IMR-90 (cell line): ENCODE measurements at regions not wholly inside any gene's neighbourhood (a gene's known extent, or its start where the extent isn't known, plus 50 kb on each side); places are given as distances from the start of the nearest gene placed in this dataset.

Experiments
- ATAC-seq: fragments of 200-7000 bp; cut with Tn5 transposase; 2 replicates; pipeline ENCODE4 v1.9.1; 2020; ENCODE audit warnings: low read depth, mild to moderate bottlenecking, moderate library complexity
- BruUV-seq: library from RNA; stranded (reverse); fragments of 400-500 nt; replicated peaks from 2 replicates; lab custom pipeline; 2021; lab: Mats Ljungman, UMichigan
- CTCF ChIA-PET: fragments of 300-600 bp; formaldehyde crosslinking; extraction: SDS; loops from one replicate; lab custom pipeline; 2021; ENCODE audit warnings: antibody characterized with exemption; lab: Yijun Ruan, JAX
- POLR2A ChIA-PET: fragments of 300-600 bp; sonication (Branson Sonifier 250); formaldehyde crosslinking; loops from one replicate; lab custom pipeline; 2022; ENCODE audit warnings: antibody characterized with exemption; ENCODE audit not compliant: unreplicated experiment; lab: Charles Lee
- DNase-seq: peaks from one replicate; pipeline ENCODE4 v3.0.0; 2013
- H2AFZ ChIP-seq: replicated peaks from 2 replicates; pipeline ENCODE3; 2013; ENCODE audit warnings: low read length, mild to moderate bottlenecking; ENCODE audit not compliant: poor library complexity
- H2AK5ac ChIP-seq: 2 replicates; pipeline ENCODE4 v1.6.1; 2013; ENCODE audit warnings: low read depth, low read length, inconsistent platforms
- H2AK9ac ChIP-seq: replicated peaks from 2 replicates; pipeline ENCODE3; 2013; ENCODE audit warnings: mild to moderate bottlenecking, low read depth, low read length, moderate library complexity; ENCODE audit not compliant: poor library complexity
- H2BK120ac ChIP-seq: 2 replicates; pipeline ENCODE4 v1.6.1; 2013; ENCODE audit warnings: low read depth, low read length, inconsistent platforms
- H2BK15ac ChIP-seq: 3 replicates; pipeline ENCODE4 v1.6.1; 2013; ENCODE audit warnings: low read depth, low read length, inconsistent platforms
- H2BK20ac ChIP-seq: 2 replicates; pipeline ENCODE4 v1.6.1; 2013; ENCODE audit warnings: low read depth, mild to moderate bottlenecking, inconsistent platforms, low read length, moderate library complexity
- H2BK5ac ChIP-seq: 2 replicates; pipeline ENCODE4 v1.6.1; 2013; ENCODE audit warnings: mild to moderate bottlenecking, low read depth, low read length, inconsistent platforms; ENCODE audit not compliant: poor library complexity, severe bottlenecking
- H3K14ac ChIP-seq: replicated peaks from 2 replicates; pipeline ENCODE4 v1.6.1; 2013; ENCODE audit warnings: low read depth, low read length, inconsistent platforms
- H3K18ac ChIP-seq: 2 replicates; pipeline ENCODE4 v1.6.1; 2013; ENCODE audit warnings: low read depth, low read length, control low read depth
- H3K23ac ChIP-seq: 2 replicates; pipeline ENCODE4 v1.6.1; 2013; ENCODE audit warnings: low read depth, low read length, inconsistent platforms
- H3K27ac ChIP-seq: 2 replicates; pipeline ENCODE4 v1.5.1; 2013; ENCODE audit warnings: mild to moderate bottlenecking, control low read depth, low read length; ENCODE audit not compliant: insufficient read depth
- H3K27me3 ChIP-seq: 2 replicates; pipeline ENCODE4 v1.6.1; 2013; ENCODE audit warnings: low read length; ENCODE audit not compliant: control insufficient read depth, insufficient read depth
- H3K36me3 ChIP-seq: 2 replicates; pipeline ENCODE4 v1.6.1; 2013; ENCODE audit warnings: low read length, mixed read lengths; ENCODE audit not compliant: control insufficient read depth, insufficient read depth
- H3K4ac ChIP-seq: 2 replicates; pipeline ENCODE4 v1.6.1; 2013; ENCODE audit warnings: low read depth, low read length, inconsistent platforms
- H3K4me1 ChIP-seq: 2 replicates; pipeline ENCODE4 v1.6.1; 2013; ENCODE audit warnings: low read length, mixed read lengths; ENCODE audit not compliant: control insufficient read depth, insufficient read depth
- H3K4me2 ChIP-seq: 2 replicates; pipeline ENCODE4 v1.6.1; 2013; ENCODE audit warnings: low read depth, mild to moderate bottlenecking, control low read depth, low read length, moderate library complexity
- H3K4me3 ChIP-seq: 2 replicates; pipeline ENCODE4 v1.5.1; 2013; ENCODE audit warnings: low read depth, mild to moderate bottlenecking, control low read depth, low read length, moderate library complexity; ENCODE audit not compliant: insufficient read depth
- H3K56ac ChIP-seq: 2 replicates; pipeline ENCODE4 v1.6.1; 2013; ENCODE audit warnings: low read length, inconsistent platforms; ENCODE audit not compliant: insufficient read depth; ENCODE audit errors: extremely low read depth
- H3K79me1 ChIP-seq, 2 experiments: 2 replicates each; pipeline ENCODE4 v1.6.1; 2013; ENCODE audit warnings: low read length in 2 of 2, inconsistent platforms in 1 of 2, low read depth in 1 of 2
- H3K9ac ChIP-seq: 2 replicates; pipeline ENCODE4 v1.6.1; 2013; ENCODE audit warnings: low read depth, low read length, control low read depth
- H3K9me1 ChIP-seq: 2 replicates; pipeline ENCODE4 v1.6.1; 2013; ENCODE audit warnings: low read length, inconsistent platforms; ENCODE audit not compliant: insufficient read depth
- H3K9me3 ChIP-seq: 2 replicates; pipeline ENCODE4 v1.6.1; 2013; ENCODE audit warnings: low read length; ENCODE audit not compliant: control insufficient read depth, insufficient read depth
- H4K20me1 ChIP-seq: 2 replicates; pipeline ENCODE4 v1.6.1; 2013; ENCODE audit warnings: low read length, inconsistent platforms; ENCODE audit not compliant: insufficient read depth
- H4K5ac ChIP-seq: 2 replicates; pipeline ENCODE4 v1.6.1; 2013; ENCODE audit warnings: mild to moderate bottlenecking, low read depth, low read length, control low read depth
- H4K8ac ChIP-seq, 2 experiments: 2 replicates each; pipeline ENCODE4 v1.6.1; 2013; ENCODE audit warnings: low read depth in 2 of 2, low read length in 2 of 2, control low read depth in 1 of 2, inconsistent platforms in 1 of 2
- H4K91ac ChIP-seq: 2 replicates; pipeline ENCODE4 v1.6.1; 2013; ENCODE audit warnings: low read depth, low read length, inconsistent platforms; ENCODE audit not compliant: insufficient read depth
- BHLHE40 ChIP-seq: fragments of 150-350 bp; IDR thresholded peaks from 2 replicates; pipeline ENCODE4 v1.6.1; 2016; ENCODE audit warnings: mild to moderate bottlenecking, low read depth, low read length
- CHD1 ChIP-seq: IDR thresholded peaks from 2 replicates; pipeline ENCODE4 v1.6.1; 2012; ENCODE audit warnings: low read depth, low read length, improper control_type of control experiment
- CTCF ChIP-seq: conservative IDR thresholded peaks from 2 replicates; pipeline ENCODE4 v1.5.1; 2012; ENCODE audit warnings: mild to moderate bottlenecking, low read depth, low read length, improper control_type of control experiment
- FOS ChIP-seq: fragments of 150-350 bp; IDR thresholded peaks from 2 replicates; pipeline ENCODE4 v1.6.1; 2016; ENCODE audit warnings: low read depth, low read length
- MAFK ChIP-seq: IDR thresholded peaks from 2 replicates; pipeline ENCODE4 v1.6.1; 2012; ENCODE audit warnings: low read depth, low read length, improper control_type of control experiment
- MAZ ChIP-seq: IDR thresholded peaks from 2 replicates; pipeline ENCODE4 v1.6.1; 2012; ENCODE audit warnings: low read depth, mild to moderate bottlenecking, low read length, improper control_type of control experiment, moderate library complexity, borderline replicate concordance
- MXI1 ChIP-seq: IDR thresholded peaks from 2 replicates; pipeline ENCODE4 v1.6.1; 2012; ENCODE audit warnings: low read depth, mild to moderate bottlenecking, low read length, moderate library complexity, borderline replicate concordance
- NFE2L2 ChIP-seq: fragments of 150-350 bp; IDR thresholded peaks from 2 replicates; pipeline ENCODE4 v1.6.1; 2016; ENCODE audit warnings: low read depth, mild to moderate bottlenecking, low read length
- POLR2A ChIP-seq: IDR thresholded peaks from 2 replicates; pipeline ENCODE4 v1.6.1; 2012; ENCODE audit warnings: mild to moderate bottlenecking, low read depth, low read length
- RAD21 ChIP-seq: IDR thresholded peaks from 2 replicates; pipeline ENCODE4 v1.6.1; 2012; ENCODE audit warnings: low read length, improper control_type of control experiment
- RCOR1 ChIP-seq: IDR thresholded peaks from 2 replicates; pipeline ENCODE4 v1.6.1; 2012; ENCODE audit warnings: mild to moderate bottlenecking, low read length, improper control_type of control experiment; ENCODE audit not compliant: insufficient replicate concordance
- RFX5 ChIP-seq: IDR thresholded peaks from 2 replicates; pipeline ENCODE4 v1.8.0; 2012; ENCODE audit warnings: low read depth, mild to moderate bottlenecking, low read length, moderate library complexity
- SMC3 ChIP-seq: fragments of 150-350 bp; IDR thresholded peaks from 2 replicates; pipeline ENCODE4 v1.6.1; 2016; ENCODE audit warnings: low read depth, mild to moderate bottlenecking, antibody characterized with exemption, low read length, moderate library complexity
- USF2 ChIP-seq: fragments of 150-350 bp; IDR thresholded peaks from 2 replicates; pipeline ENCODE4 v1.6.1; 2017; ENCODE audit warnings: mild to moderate bottlenecking, antibody characterized with exemption, low read length, low read depth
- WGBS, 2 experiments: methylation state at CpG; one replicate each; pipeline versions ENCODE4 v1.1.5 to v1.1.7; 2013; ENCODE audit warnings: missing lambda C conversion rate in 2 of 2; ENCODE audit not compliant: insufficient read length in 1 of 2; ENCODE audit errors: extremely low coverage in 2 of 2; 5-methylcytosine and 5-hydroxymethylcytosine counted together
- dilution Hi-C: fragments of 300-500 bp; cut with HindIII; formaldehyde crosslinking; loops from one replicate; pipeline ENCODE4 v1.14.3; 2018; ENCODE audit warnings: low sequenced_read_pairs; ENCODE audit not compliant: unreplicated experiment
- in situ Hi-C: fragments of 300-500 bp; cut with MboI; formaldehyde crosslinking; loops from 3 replicates; pipeline ENCODE4 v1.14.3; 2019; ENCODE audit warnings: low sequenced_read_pairs, inconsistent platforms, mixed read lengths
- intact Hi-C: fragments of 100-400 bp; cut with micrococcal nuclease; formaldehyde crosslinking; loops from 2 replicates; pipeline ENCODE4 v1.10.0; 2022

GRCh38 chr12:90205165-90205564 lies 496.5 kb upstream of the ATP2B1 start:
- ChIA-PET CTCF (no interaction called here), POLR2A (no interaction called here)
- Histone ChIP-seq H3K9ac (no peak overlapping the region), H4K20me1 (no peaks in the 10 kb centered on the region), H3K79me1 (no peaks in the 10 kb centered on the region), H3K36me3 (no peaks in the 10 kb centered on the region), H2BK15ac (no peak overlapping the region), H3K27me3 (no peaks in the 10 kb centered on the region), H3K27ac (no peak overlapping the region), H3K4me2 (no peak overlapping the region), H2BK20ac (no peak overlapping the region), H2BK5ac (no peak overlapping the region), H3K4me3 (no peak overlapping the region), H3K9me1 (no peaks in the 10 kb centered on the region), H3K14ac (no peak overlapping the region), H3K56ac (no peak overlapping the region), H3K4ac (no peak overlapping the region), H2BK120ac (no peak overlapping the region), H4K91ac (no peak overlapping the region), H2AK9ac (no peak overlapping the region), H2AK5ac (no peak overlapping the region), H2AFZ (no peak overlapping the region), H3K9me3 (0 out of 2 replicates have a peak, but pooled peaks cover 2% of the 10 kb centered on the region), H3K23ac (no peak overlapping the region), H4K8ac (no peak overlapping the region), H4K5ac (no peak overlapping the region), H3K4me1 (no peaks in the 10 kb centered on the region), H3K18ac (no peak overlapping the region)
- no TSS peak for BruUV-seq
- ATAC-seq: no peak
- dilution Hi-C loops: no loop called here
- no peak for DNase-seq
- in situ Hi-C loops: no loop called here
- intact Hi-C loops: no loop called here
- no CpG with 5 or more reads among the region's 2 CpGs for WGBS, 2 experiments
- TF ChIP-seq CTCF (no peak), USF2 (no peak), POLR2A (no peak), NFE2L2 (no peak), MXI1 (no peak), CHD1 (no peak), BHLHE40 (no peak), RFX5 (no peak), FOS (no peak), RCOR1 (no peak), MAFK (no peak), RAD21 (no peak), MAZ (no peak), SMC3 (no peak)
